RWPE2 (cell line): ENCODE measurements at regions not wholly inside any gene's neighbourhood (a gene's known extent, or its start where the extent isn't known, plus 50 kb on each side); places are given as distances from the start of the nearest gene placed in this dataset.

Experiments used
- ATAC-seq: fragments of 200-7000 bp; cut with Tn5 transposase; 3 replicates; pipeline ENCODE4 v1.9.1; 2021; ENCODE audit warnings: low read depth
- DNase-seq: peaks from one replicate; pipeline ENCODE4 v3.0.0-alpha.2; 2020; ENCODE audit warnings: low spot score
- H3K27ac ChIP-seq: fragments of 450-650 bp; 2 replicates; pipeline ENCODE4 v1.5.1; 2017; ENCODE audit warnings: mild to moderate bottlenecking; ENCODE audit not compliant: poor library complexity, severe bottlenecking
- H3K27me3 ChIP-seq: fragments of 250-450 bp; sonication (Bioruptor Pico); 2 replicates; pipeline ENCODE4 v1.5.1; 2021; ENCODE audit warnings: mild to moderate bottlenecking, moderate library complexity; ENCODE audit not compliant: insufficient read depth, poor library complexity, severe bottlenecking
- H3K36me3 ChIP-seq: fragments of 250-450 bp; sonication (Bioruptor Pico); 2 replicates; pipeline ENCODE4 v1.5.1; 2020; ENCODE audit warnings: low read depth, mild to moderate bottlenecking, moderate library complexity
- H3K4me1 ChIP-seq: fragments of 250-450 bp; sonication (Bioruptor Pico); 2 replicates; pipeline ENCODE4 v1.5.1; 2021; ENCODE audit warnings: mild to moderate bottlenecking, moderate library complexity; ENCODE audit not compliant: insufficient read depth, poor library complexity, severe bottlenecking
- H3K4me3 ChIP-seq: fragments of 250-450 bp; sonication (Bioruptor Pico); 2 replicates; pipeline ENCODE4 v1.5.1; 2021; ENCODE audit warnings: mild to moderate bottlenecking, moderate library complexity; ENCODE audit not compliant: severe bottlenecking
- H3K9me3 ChIP-seq: fragments of 250-450 bp; sonication (Bioruptor Pico); 2 replicates; pipeline ENCODE4 v1.5.1; 2021; ENCODE audit warnings: mild to moderate bottlenecking, moderate library complexity; ENCODE audit not compliant: severe bottlenecking
- CTCF ChIP-seq: fragments of 450-650 bp; IDR thresholded peaks from one replicate; pipeline ENCODE4 v1.5.1; 2017; ENCODE audit warnings: mild to moderate bottlenecking, moderate library complexity; ENCODE audit not compliant: poor library complexity, severe bottlenecking

- no peaks in the 10 kb centered on the region for H3K9me3 ChIP-seq
- TF ChIP-seq CTCF, result no peak
- H3K36me3 ChIP-seq, result no peaks in the 10 kb centered on the region
- DNase-seq, result no peak
- H3K4me1 ChIP-seq, result peaks cover 18% of the 10 kb centered on the region
- no peaks in the 10 kb centered on the region for H3K27me3 ChIP-seq
- H3K4me3 ChIP-seq, result no peak overlapping the region
- peak; percentile 96 for ATAC-seq
- H3K27ac ChIP-seq, result no peak overlapping the region
Observed at GRCh38 chr9:71506821-71507220, 261.5 kb downstream of the CEMIP2 start.

GRCh38 chr9:71504636-71505035, 263.7 kb downstream of the CEMIP2 start:
- TF ChIP-seq CTCF, result no peak
- DNase-seq (no peak), ATAC-seq (peak; percentile 72)
- Histone ChIP-seq H3K27me3 (no peaks in the 10 kb centered on the region), H3K36me3 (no peaks in the 10 kb centered on the region), H3K9me3 (no peaks in the 10 kb centered on the region), H3K4me3 (no peak overlapping the region), H3K4me1 (peaks cover 15% of the 10 kb centered on the region), H3K27ac (no peak overlapping the region)

- Histone ChIP-seq H3K27me3 (no peaks in the 10 kb centered on the region), H3K4me1 (no peaks in the 10 kb centered on the region), H3K27ac (no peak overlapping the region), H3K4me3 (no peak overlapping the region), H3K36me3 (no peaks in the 10 kb centered on the region), H3K9me3 (no peaks in the 10 kb centered on the region)
- no peak for ATAC-seq
- TF ChIP-seq CTCF, result no peak
- no peak for DNase-seq
Observed at GRCh38 chr9:71498691-71499090, 269.6 kb downstream of the CEMIP2 start.

GRCh38 chr9:71490810-71491209, 277.5 kb downstream of the CEMIP2 start:
- no peaks in the 10 kb centered on the region for H3K36me3 ChIP-seq
- H3K4me3 ChIP-seq, result no peak overlapping the region
- H3K4me1 ChIP-seq, result no peaks in the 10 kb centered on the region
- DNase-seq (no peak), ATAC-seq (no peak; the same call in 2 of the 3 replicates)
- peak; percentile 60 for TF ChIP-seq CTCF
- H3K27me3 ChIP-seq, result peaks cover 3% of the 10 kb centered on the region
- no peak overlapping the region for H3K27ac ChIP-seq
- H3K9me3 ChIP-seq, result no peaks in the 10 kb centered on the region

GRCh38 chr9:71487061-71487460, 281.3 kb downstream of the CEMIP2 start:
- H3K4me1 ChIP-seq, result no peaks in the 10 kb centered on the region
- DNase-seq, result no peak

More at GRCh38 chr9:71487061-71487460, 281.3 kb downstream of the CEMIP2 start:
- no peak for ATAC-seq
- no peaks in the 10 kb centered on the region for H3K36me3 ChIP-seq
- H3K27ac ChIP-seq, result no peak overlapping the region
- no peaks in the 10 kb centered on the region for H3K27me3 ChIP-seq
- no peak overlapping the region for H3K4me3 ChIP-seq
- no peaks in the 10 kb centered on the region for H3K9me3 ChIP-seq
- TF ChIP-seq CTCF, result no peak
